RWPE2 (cell line): ENCODE measurements at regions not wholly inside any gene's neighbourhood (a gene's known extent, or its start where the extent isn't known, plus 50 kb on each side); places are given as distances from the start of the nearest gene placed in this dataset.
"Not testable (repeated sequence)": the region's sequence is repeated elsewhere in the genome, so short reads cannot be mapped to it uniquely, and the experiment has no call there.

Experiments
- ATAC-seq: fragments of 200-7000 bp; cut with Tn5 transposase; 3 replicates; pipeline ENCODE4 v1.9.1; 2021; ENCODE audit warnings: low read depth
- DNase-seq: peaks from one replicate; pipeline ENCODE4 v3.0.0-alpha.2; 2020; ENCODE audit warnings: low spot score
- H3K27ac ChIP-seq: fragments of 450-650 bp; 2 replicates; pipeline ENCODE4 v1.5.1; 2017; ENCODE audit warnings: mild to moderate bottlenecking; ENCODE audit not compliant: poor library complexity, severe bottlenecking
- H3K27me3 ChIP-seq: fragments of 250-450 bp; sonication (Bioruptor Pico); 2 replicates; pipeline ENCODE4 v1.5.1; 2021; ENCODE audit warnings: mild to moderate bottlenecking, moderate library complexity; ENCODE audit not compliant: insufficient read depth, poor library complexity, severe bottlenecking
- H3K36me3 ChIP-seq: fragments of 250-450 bp; sonication (Bioruptor Pico); 2 replicates; pipeline ENCODE4 v1.5.1; 2020; ENCODE audit warnings: low read depth, mild to moderate bottlenecking, moderate library complexity
- H3K4me1 ChIP-seq: fragments of 250-450 bp; sonication (Bioruptor Pico); 2 replicates; pipeline ENCODE4 v1.5.1; 2021; ENCODE audit warnings: mild to moderate bottlenecking, moderate library complexity; ENCODE audit not compliant: insufficient read depth, poor library complexity, severe bottlenecking
- H3K4me3 ChIP-seq: fragments of 250-450 bp; sonication (Bioruptor Pico); 2 replicates; pipeline ENCODE4 v1.5.1; 2021; ENCODE audit warnings: mild to moderate bottlenecking, moderate library complexity; ENCODE audit not compliant: severe bottlenecking
- H3K9me3 ChIP-seq: fragments of 250-450 bp; sonication (Bioruptor Pico); 2 replicates; pipeline ENCODE4 v1.5.1; 2021; ENCODE audit warnings: mild to moderate bottlenecking, moderate library complexity; ENCODE audit not compliant: severe bottlenecking
- CTCF ChIP-seq: fragments of 450-650 bp; IDR thresholded peaks from one replicate; pipeline ENCODE4 v1.5.1; 2017; ENCODE audit warnings: mild to moderate bottlenecking, moderate library complexity; ENCODE audit not compliant: poor library complexity, severe bottlenecking

- no peaks in the 10 kb centered on the region for H3K9me3 ChIP-seq
- H3K36me3 ChIP-seq = no peaks in the 10 kb centered on the region
- no peak for TF ChIP-seq CTCF
- peak; percentile 7; the same call in 2 of the 3 replicates for ATAC-seq
- no peak for DNase-seq
- H3K4me1 ChIP-seq = peaks cover under 1% of the 10 kb centered on the region
- peak overlapping the region; percentile 66 for H3K4me3 ChIP-seq
- H3K27ac ChIP-seq = peak overlapping the region; percentile 45
- H3K27me3 ChIP-seq = no peaks in the 10 kb centered on the region
These were observed 66.8 kb downstream of the KPNA2 start for GRCh38 chr17:68102318-68102758.

GRCh38 chr17:68103148-68103547, 67.6 kb downstream of the KPNA2 start:
- DNase-seq (no peak), ATAC-seq (no peak)
- Histone ChIP-seq H3K27ac (peak overlapping the region; percentile 45), H3K4me3 (peak overlapping the region; percentile 66), H3K36me3 (0 out of 2 replicates have a peak, but pooled peaks cover under 1% of the 10 kb centered on the region), H3K9me3 (no peaks in the 10 kb centered on the region), H3K27me3 (no peaks in the 10 kb centered on the region), H3K4me1 (no peaks in the 10 kb centered on the region)
- TF ChIP-seq CTCF = no peak

- Histone ChIP-seq H3K36me3 (0 out of 2 replicates have a peak, but pooled peaks cover 6% of the 10 kb centered on the region), H3K4me1 (no peaks in the 10 kb centered on the region), H3K9me3 (peaks cover 3% of the 10 kb centered on the region), H3K27ac (no peak overlapping the region), H3K27me3 (no peaks in the 10 kb centered on the region), H3K4me3 (no peak overlapping the region)
- ATAC-seq = no peak
- DNase-seq = no peak
- TF ChIP-seq CTCF = no peak
These were observed 70.5 kb downstream of the KPNA2 start for GRCh38 chr17:68106085-68106484.

GRCh38 chr17:68107373-68107772, 71.8 kb downstream of the KPNA2 start:
- Histone ChIP-seq H3K27ac (no peak overlapping the region), H3K4me3 (no peak overlapping the region), H3K27me3 (no peaks in the 10 kb centered on the region), H3K36me3 (0 out of 2 replicates have a peak, but pooled peaks cover 6% of the 10 kb centered on the region), H3K4me1 (no peaks in the 10 kb centered on the region), H3K9me3 (peaks cover 3% of the 10 kb centered on the region)
- DNase-seq (no peak), ATAC-seq (no peak)
- TF ChIP-seq CTCF = no peak

GRCh38 chr17:68108313-68109000, 72.9 kb downstream of the KPNA2 start:
- Histone ChIP-seq H3K27ac (no peak overlapping the region), H3K27me3 (no peaks in the 10 kb centered on the region), H3K36me3 (0 out of 2 replicates have a peak, but pooled peaks cover 6% of the 10 kb centered on the region), H3K9me3 (peaks cover 3% of the 10 kb centered on the region), H3K4me3 (no peak overlapping the region), H3K4me1 (no peaks in the 10 kb centered on the region)
- ATAC-seq (no peak), DNase-seq (no peak)
- no peak for TF ChIP-seq CTCF

GRCh38 chr17:68109404-68109803, 73.9 kb downstream of the KPNA2 start:
- H3K36me3 ChIP-seq, H3K4me3 ChIP-seq, DNase-seq, ATAC-seq, H3K9me3 ChIP-seq, H3K27ac ChIP-seq, H3K27me3 ChIP-seq, H3K4me1 ChIP-seq: not testable (repeated sequence)

- not testable (repeated sequence) for ATAC-seq, H3K36me3 ChIP-seq, DNase-seq
These were observed 80.7 kb downstream of the KPNA2 start for GRCh38 chr17:68116211-68116610.

More at GRCh38 chr17:68116211-68116610, 80.7 kb downstream of the KPNA2 start:
- not testable (repeated sequence) for H3K27me3 ChIP-seq, H3K9me3 ChIP-seq, H3K4me3 ChIP-seq, H3K27ac ChIP-seq, H3K4me1 ChIP-seq
